ENCODE measurements at regions not wholly inside any gene's neighbourhood (a gene's known extent, or its start where the extent isn't known, plus 50 kb on each side); places are given as distances from the start of the nearest gene placed in this dataset.
"Not testable (repeated sequence)": the region's sequence is repeated elsewhere in the genome, so short reads cannot be mapped to it uniquely, and the experiment has no call there.

DNA sequence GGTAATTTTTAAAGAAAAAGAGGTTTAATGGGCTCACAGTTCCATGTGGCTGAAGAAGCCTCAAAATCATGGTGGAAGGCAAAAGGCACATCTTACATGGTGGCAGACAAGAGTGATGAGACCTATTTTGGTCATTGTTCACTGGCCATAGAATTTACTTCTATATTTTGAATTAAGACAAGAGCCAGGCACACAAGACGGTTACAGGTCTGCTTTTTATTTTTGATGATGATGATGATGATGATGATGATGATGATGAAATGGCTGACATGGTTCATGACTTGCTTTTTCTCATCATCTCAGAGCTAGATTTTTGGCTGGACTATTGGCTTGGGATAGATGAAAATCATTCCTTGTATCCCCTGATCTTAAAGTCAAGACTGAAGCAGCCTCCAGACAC lies 229.3 kb downstream of the OTOP1 start:
- TF ChIP-seq, protein P1, sequence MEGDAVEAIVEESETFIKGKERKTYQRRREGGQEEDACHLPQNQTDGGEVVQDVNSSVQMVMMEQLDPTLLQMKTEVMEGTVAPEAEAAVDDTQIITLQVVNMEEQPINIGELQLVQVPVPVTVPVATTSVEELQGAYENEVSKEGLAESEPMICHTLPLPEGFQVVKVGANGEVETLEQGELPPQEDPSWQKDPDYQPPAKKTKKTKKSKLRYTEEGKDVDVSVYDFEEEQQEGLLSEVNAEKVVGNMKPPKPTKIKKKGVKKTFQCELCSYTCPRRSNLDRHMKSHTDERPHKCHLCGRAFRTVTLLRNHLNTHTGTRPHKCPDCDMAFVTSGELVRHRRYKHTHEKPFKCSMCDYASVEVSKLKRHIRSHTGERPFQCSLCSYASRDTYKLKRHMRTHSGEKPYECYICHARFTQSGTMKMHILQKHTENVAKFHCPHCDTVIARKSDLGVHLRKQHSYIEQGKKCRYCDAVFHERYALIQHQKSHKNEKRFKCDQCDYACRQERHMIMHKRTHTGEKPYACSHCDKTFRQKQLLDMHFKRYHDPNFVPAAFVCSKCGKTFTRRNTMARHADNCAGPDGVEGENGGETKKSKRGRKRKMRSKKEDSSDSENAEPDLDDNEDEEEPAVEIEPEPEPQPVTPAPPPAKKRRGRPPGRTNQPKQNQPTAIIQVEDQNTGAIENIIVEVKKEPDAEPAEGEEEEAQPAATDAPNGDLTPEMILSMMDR (IDR thresholded peaks at IDR 0.05) = not testable (repeated sequence)
- TF ChIP-seq POLR2A (IDR thresholded peaks at IDR 0.05) = not testable (repeated sequence)
